H1 (cell line): ENCODE measurements at regions not wholly inside any gene's neighbourhood (a gene's known extent, or its start where the extent isn't known, plus 50 kb on each side); places are given as distances from the start of the nearest gene placed in this dataset.

Experiments
- CTCF ChIA-PET: fragments of 300-600 bp; sonication (Branson Sonifier 250); formaldehyde crosslinking; loops from one replicate; lab custom pipeline; 2021; ENCODE audit not compliant: partially characterized antibody; lab: Charles Lee
- POLR2A ChIA-PET: fragments of 300-600 bp; sonication (Branson Sonifier 250); formaldehyde crosslinking; loops from one replicate; lab custom pipeline; 2021; ENCODE audit warnings: inconsistent platforms; ENCODE audit not compliant: partially characterized antibody; lab: Charles Lee
- DNase-seq, 2 experiments: peaks; one replicate each; pipeline versions ENCODE4 v3.0.0 to v3.0.0-alpha.2; 2010 to 2022; ENCODE audit warnings: low spot score in 2 of 2, low read depth in 1 of 2, mixed read lengths in 1 of 2
- FAIRE-seq: peaks from 2 replicates; lab custom pipeline; 2011; peaks lifted over from hg19 to GRCh38; lab: Jason Lieb, UNC
- H2AFZ ChIP-seq: 2 replicates; pipeline ENCODE4 v1.8.1; 2012; ENCODE audit warnings: low read length, inconsistent platforms
- H2AK5ac ChIP-seq: 2 replicates; pipeline ENCODE4 v1.6.1; 2013; ENCODE audit warnings: low read depth, low read length
- H2BK120ac ChIP-seq: replicated peaks from 2 replicates; pipeline ENCODE3; 2013; ENCODE audit warnings: low read depth, low read length, inconsistent platforms
- H2BK12ac ChIP-seq: 2 replicates; pipeline ENCODE4 v1.6.1; 2013; ENCODE audit warnings: low read depth, low read length
- H2BK15ac ChIP-seq: 2 replicates; pipeline ENCODE4 v1.6.1; 2013; ENCODE audit warnings: low read length
- H2BK20ac ChIP-seq: 2 replicates; pipeline ENCODE4 v1.6.1; 2013; ENCODE audit warnings: low read length
- H2BK5ac ChIP-seq: 2 replicates; pipeline ENCODE4 v1.6.1; 2013; ENCODE audit warnings: low read depth, low read length
- H3K14ac ChIP-seq: 2 replicates; pipeline ENCODE4 v1.6.1; 2013; ENCODE audit warnings: inconsistent platforms; ENCODE audit not compliant: insufficient read length
- H3K18ac ChIP-seq: 2 replicates; pipeline ENCODE4 v1.6.1; 2013; ENCODE audit warnings: low read length; ENCODE audit errors: extremely low read depth
- H3K23ac ChIP-seq: 2 replicates; pipeline ENCODE4 v1.6.1; 2013; ENCODE audit warnings: inconsistent platforms; ENCODE audit not compliant: insufficient read length
- H3K23me2 ChIP-seq: 2 replicates; pipeline ENCODE4 v1.6.1; 2013; ENCODE audit warnings: low read depth, low read length
- H3K27ac ChIP-seq: 2 replicates; pipeline ENCODE4 v1.6.1; 2011; ENCODE audit warnings: low read depth, low read length, inconsistent platforms
- H3K27me3 ChIP-seq, 4 experiments: replicated peaks in 1 of 4; 1 replicate in 1 of 4; 2 replicates in 3 of 4; pipeline versions ENCODE4 v1.6.1 to v1.8.1; 2011 to 2013; ENCODE audit warnings: low read length in 3 of 4, mild to moderate bottlenecking in 3 of 4, inconsistent platforms in 2 of 4, mixed read lengths in 2 of 4, moderate library complexity in 1 of 4; ENCODE audit not compliant: control insufficient read depth in 3 of 4, insufficient read depth in 3 of 4; ENCODE audit errors: extremely low read depth in 1 of 4
- H3K36me3 ChIP-seq, 4 experiments: 2 replicates each; pipeline versions ENCODE4 v1.6.1 to v1.8.1; 2011 to 2013; ENCODE audit warnings: mild to moderate bottlenecking in 4 of 4, low read length in 3 of 4, moderate library complexity in 2 of 4, control low read depth in 1 of 4, inconsistent platforms in 1 of 4; ENCODE audit not compliant: insufficient read depth in 4 of 4, control insufficient read depth in 2 of 4
- H3K4ac ChIP-seq: replicated peaks from 2 replicates; pipeline ENCODE3; 2013; ENCODE audit warnings: low read length, low read depth, mixed read lengths, inconsistent platforms; ENCODE audit not compliant: insufficient read length
- H3K4me1 ChIP-seq, 4 experiments: replicated peaks in 1 of 4; 1 replicate in 1 of 4; 2 replicates in 3 of 4; pipeline versions ENCODE4 v1.6.1 to v1.8.1; 2011 to 2013; ENCODE audit warnings: low read length in 3 of 4, inconsistent platforms in 2 of 4, mixed read lengths in 1 of 4; ENCODE audit not compliant: insufficient read depth in 4 of 4, control insufficient read depth in 3 of 4
- H3K4me2 ChIP-seq, 2 experiments: 2 replicates each; pipeline versions ENCODE4 v1.6.1 to v1.8.1; 2011 to 2013; ENCODE audit warnings: low read depth in 2 of 2, low read length in 2 of 2, control low read depth in 1 of 2, inconsistent platforms in 1 of 2, mild to moderate bottlenecking in 1 of 2; ENCODE audit not compliant: insufficient read depth in 1 of 2
- H3K4me3 ChIP-seq, 4 experiments: fragments of 200-600, 300-600 bp in 1 of 4; sonication (generic), shearing (Covaris generic), sonication (Bioruptor Twin) in 1 of 4; 2 replicates each; pipeline versions ENCODE4 v1.5.1 to v1.8.1; 2011 to 2016; ENCODE audit warnings: low read length in 4 of 4, low read depth in 3 of 4, control low read depth in 2 of 4, inconsistent platforms in 2 of 4, mild to moderate bottlenecking in 2 of 4, mixed read lengths in 1 of 4, moderate library complexity in 1 of 4; ENCODE audit not compliant: insufficient read depth in 2 of 4; ENCODE audit errors: extremely low read depth in 1 of 4
- H3K56ac ChIP-seq: replicated peaks from 2 replicates; pipeline ENCODE3; 2013; ENCODE audit warnings: low read depth, mild to moderate bottlenecking, mixed read lengths, low read length, inconsistent platforms; ENCODE audit not compliant: insufficient read length
- H3K79me1 ChIP-seq: 2 replicates; pipeline ENCODE4 v1.6.1; 2013; ENCODE audit warnings: low read depth, low read length, control low read depth
- H3K79me2 ChIP-seq, 2 experiments: 2 replicates each; pipeline versions ENCODE4 v1.6.1 to v1.8.1; 2012 to 2013; ENCODE audit warnings: low read length in 2 of 2, mild to moderate bottlenecking in 2 of 2, inconsistent platforms in 1 of 2; ENCODE audit not compliant: insufficient read depth in 2 of 2, control insufficient read depth in 1 of 2
- H3K9ac ChIP-seq, 4 experiments: replicated peaks in 1 of 4; 1 replicate in 1 of 4; 2 replicates in 3 of 4; pipeline versions ENCODE4 v1.6.1 to v1.8.1; 2011 to 2013; ENCODE audit warnings: low read depth in 3 of 4, low read length in 3 of 4, control low read depth in 2 of 4, mild to moderate bottlenecking in 2 of 4, moderate library complexity in 2 of 4, inconsistent platforms in 1 of 4; ENCODE audit errors: extremely low read depth in 1 of 4
- H3K9me3 ChIP-seq, 2 experiments: 2 replicates each; pipeline versions ENCODE4 v1.6.1 to v1.8.1; 2012 to 2013; ENCODE audit warnings: mild to moderate bottlenecking in 2 of 2, moderate library complexity in 2 of 2, control low read depth in 1 of 2, inconsistent platforms in 1 of 2, low read depth in 1 of 2, low read length in 1 of 2, mixed read lengths in 1 of 2; ENCODE audit not compliant: insufficient read depth in 2 of 2
- H4K20me1 ChIP-seq, 2 experiments: replicated peaks in 1 of 2; 2 replicates each; pipeline versions ENCODE3 to v1.8.1; 2011 to 2013; ENCODE audit warnings: inconsistent platforms in 2 of 2, low read length in 2 of 2, mild to moderate bottlenecking in 1 of 2; ENCODE audit not compliant: insufficient read depth in 2 of 2, control insufficient read depth in 1 of 2
- H4K5ac ChIP-seq: 2 replicates; pipeline ENCODE4 v1.6.1; 2013; ENCODE audit warnings: low read length, low read depth, mixed read lengths, inconsistent platforms; ENCODE audit not compliant: insufficient read length
- H4K8ac ChIP-seq: 2 replicates; pipeline ENCODE4 v1.8.0; 2013; ENCODE audit warnings: mild to moderate bottlenecking, moderate library complexity, low read length, inconsistent platforms; ENCODE audit not compliant: insufficient read depth; ENCODE audit errors: extremely low read depth
- H4K91ac ChIP-seq: replicated peaks from 2 replicates; pipeline ENCODE3; 2013; ENCODE audit warnings: low read length, mixed read lengths, inconsistent platforms; ENCODE audit not compliant: insufficient read length
- SIRT6 ChIP-seq: IDR thresholded peaks from one replicate; pipeline ENCODE4 v1.7.1; 2012; ENCODE audit warnings: low read length, inconsistent platforms
- WGBS, 2 experiments: shearing (Covaris generic) in 1 of 2; methylation state at CpG; one replicate each; pipeline versions ENCODE4 v1.1.6 to v1.1.7; 2013 to 2015; ENCODE audit warnings: low lambda C conversion rate in 2 of 2, mixed read lengths in 2 of 2, inconsistent platforms in 1 of 2, low coverage in 1 of 2, missing lambda C conversion rate in 1 of 2; ENCODE audit not compliant: insufficient replicate concordance in 2 of 2, insufficient coverage in 1 of 2, insufficient read length in 1 of 2; ENCODE audit errors: extremely low coverage in 1 of 2, missing lambda C conversion rate in 1 of 2; 5-methylcytosine and 5-hydroxymethylcytosine counted together

DNA sequence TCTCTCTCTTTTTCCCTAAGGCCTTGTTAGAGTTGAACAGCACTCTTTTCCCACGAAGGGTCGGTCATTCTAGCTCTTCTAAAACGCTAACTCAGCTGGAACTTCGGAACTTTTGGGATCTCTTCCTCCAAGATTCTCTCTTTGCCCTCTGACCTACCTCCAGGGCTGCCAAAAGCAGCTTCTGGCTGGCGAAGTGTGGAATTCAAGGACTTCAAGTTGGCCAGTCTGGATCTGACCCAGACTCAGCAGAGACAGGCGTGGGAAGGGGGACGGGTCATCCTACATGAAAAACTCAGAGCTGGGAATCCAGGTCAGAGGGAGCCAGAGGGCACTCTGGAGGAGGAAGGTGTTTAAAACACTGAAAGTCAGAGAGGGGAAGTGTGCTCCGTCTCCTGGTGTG is 305.5 kb upstream of the HDAC4 start:
- 94% methylated on average over 6 of the region's 8 CpGs; no CpG with 5 or more reads in 1 of the 2 experiments for WGBS, 2 experiments
- no peak overlapping the region for H4K5ac ChIP-seq
- no peak overlapping the region for H3K4me3 ChIP-seq
- H2AFZ ChIP-seq = peak overlapping the region; percentile 33; the same call in 1 of the 2 replicates
- H2BK5ac ChIP-seq = no peak overlapping the region
- no peak for TF ChIP-seq SIRT6
- H2BK12ac ChIP-seq = no peak overlapping the region
- ChIA-PET CTCF (interaction anchor here (0.6 to 1.2 kb wide), 2 partner anchors 173 to 522 kb away, joined by 3 to 5 read pairs; no protein-coding TSS in a partner anchor), POLR2A (no interaction called here)
- H3K79me1 ChIP-seq = no peaks in the 10 kb centered on the region
- no peak overlapping the region for H3K4me2 ChIP-seq
- H2BK120ac ChIP-seq = no peak overlapping the region
- H3K14ac ChIP-seq = no peak overlapping the region
- no peak overlapping the region for H3K9ac ChIP-seq
- H2BK15ac ChIP-seq = no peak overlapping the region
- H3K27me3 ChIP-seq = no peaks in the 10 kb centered on the region
- no peak for FAIRE-seq
- H3K23ac ChIP-seq = no peak overlapping the region
- peaks cover 0 to 2% (median 0%) of the 10 kb centered on the region in 4 experiments; a peak in 1 of 7 replicates for H3K4me1 ChIP-seq
- H4K20me1 ChIP-seq = no peaks in the 10 kb centered on the region
- H3K9me3 ChIP-seq = peaks cover 0 to 4% of the 10 kb centered on the region in 2 experiments; a peak in 1 of 4 replicates
- H3K18ac ChIP-seq = no peak overlapping the region; the same call in 1 of the 2 replicates
- no peak overlapping the region for H2AK5ac ChIP-seq
- no peak overlapping the region; the same call in 1 of the 2 replicates for H4K8ac ChIP-seq
- no peaks in the 10 kb centered on the region for H3K79me2 ChIP-seq
- no peaks in the 10 kb centered on the region for H3K36me3 ChIP-seq
- DNase-seq = no peak
- no peak overlapping the region for H3K56ac ChIP-seq
- H3K4ac ChIP-seq = no peak overlapping the region
- no peak overlapping the region for H3K27ac ChIP-seq
- no peak overlapping the region for H2BK20ac ChIP-seq
- H3K23me2 ChIP-seq = no peaks in the 10 kb centered on the region
- no peak overlapping the region for H4K91ac ChIP-seq
